HG02571 (cell line): ENCODE measurements at regions not wholly inside any gene's neighbourhood (a gene's known extent, or its start where the extent isn't known, plus 50 kb on each side); places are given as distances from the start of the nearest gene placed in this dataset.
"Not testable (repeated sequence)": the region's sequence is repeated elsewhere in the genome, so short reads cannot be mapped to it uniquely, and the experiment has no call there.

ENCODE experiments used
- ATAC-seq: cut with Tn5 transposase; IDR thresholded peaks from one replicate; pipeline ENCODE4 v1.9.1; 2021; ENCODE audit warnings: mild to moderate bottlenecking, moderate library complexity; ENCODE audit not compliant: unreplicated experiment

DNA sequence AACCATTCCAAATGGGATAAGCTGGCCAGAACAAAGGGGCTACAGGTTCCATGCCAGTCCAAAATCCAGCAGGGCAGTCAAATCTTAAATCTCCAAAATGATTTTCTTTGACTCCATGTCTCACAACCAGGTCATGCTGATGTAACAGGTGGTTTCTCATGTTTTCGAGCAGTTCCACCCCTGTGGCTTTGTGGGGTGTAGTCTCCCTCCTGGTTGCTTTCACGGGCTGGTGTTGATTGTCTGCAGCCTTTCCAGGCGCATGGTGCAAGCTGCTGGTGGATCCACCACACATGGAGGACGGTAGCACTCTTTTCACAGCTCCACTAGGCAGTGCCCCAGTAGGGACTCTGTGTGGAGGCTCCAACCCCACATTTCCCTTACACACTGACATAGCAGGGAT lies 425.5 kb upstream of the FTMT start:
- no peak for ATAC-seq

DNA sequence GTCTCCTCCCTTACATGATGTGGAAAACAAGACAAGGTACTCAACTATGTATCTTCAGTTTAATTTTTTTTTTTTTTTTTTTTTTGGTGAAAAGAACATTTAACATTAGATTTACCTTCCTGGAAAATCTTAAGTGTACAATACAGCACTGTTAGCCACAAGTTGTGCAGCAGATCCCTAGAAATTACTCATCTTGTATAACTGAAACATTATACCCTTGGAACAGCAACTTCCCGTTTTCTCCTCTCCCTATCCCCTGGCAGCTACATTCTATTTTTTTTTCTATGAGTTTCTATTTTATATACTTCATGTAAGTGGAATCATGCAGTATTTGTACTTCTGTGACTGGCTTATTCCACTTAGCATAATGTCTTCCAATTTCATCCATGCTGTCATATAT lies 421.9 kb upstream of the FTMT start:
- ATAC-seq, result no peak

DNA sequence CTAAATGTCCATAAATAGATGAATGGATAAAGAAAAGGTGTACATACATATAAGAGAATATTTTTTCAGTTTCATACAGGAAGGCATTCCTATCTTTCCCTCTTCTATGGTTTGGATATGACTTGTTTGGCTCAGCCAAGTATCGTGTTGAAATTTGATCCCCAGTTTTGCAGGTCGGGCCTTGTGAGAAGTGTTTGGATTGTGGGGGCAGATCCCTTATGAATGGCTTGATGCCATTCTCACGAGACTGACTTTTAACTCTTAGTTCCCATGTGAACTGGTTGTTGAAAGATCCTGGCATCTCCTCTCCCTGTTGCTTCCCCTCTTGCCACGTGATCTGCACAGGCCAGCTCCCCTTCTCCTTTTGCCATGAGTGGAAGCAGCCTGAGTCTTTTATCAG lies 421.1 kb upstream of the FTMT start:
- no peak for ATAC-seq

DNA sequence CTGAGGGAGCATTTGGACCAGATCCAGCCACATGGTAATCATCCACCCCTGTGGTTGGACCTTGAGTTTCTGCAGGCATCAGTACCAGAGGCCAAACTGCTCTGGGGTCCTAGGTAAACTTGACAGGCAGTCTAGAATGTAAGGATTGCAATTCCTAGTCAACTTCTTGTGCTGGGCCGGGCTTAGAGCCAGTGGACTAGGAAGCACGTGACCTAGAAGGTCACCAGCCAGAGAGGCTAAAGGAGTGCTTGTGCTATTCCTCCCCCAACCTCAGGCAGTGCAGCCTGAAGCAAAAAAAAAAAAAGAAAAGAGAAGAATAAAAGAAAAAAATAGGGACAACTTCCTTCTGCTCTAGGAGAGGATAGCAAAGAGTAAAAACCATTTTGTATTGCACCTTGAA lies 406.2 kb upstream of the FTMT start:
- no peak for ATAC-seq

DNA sequence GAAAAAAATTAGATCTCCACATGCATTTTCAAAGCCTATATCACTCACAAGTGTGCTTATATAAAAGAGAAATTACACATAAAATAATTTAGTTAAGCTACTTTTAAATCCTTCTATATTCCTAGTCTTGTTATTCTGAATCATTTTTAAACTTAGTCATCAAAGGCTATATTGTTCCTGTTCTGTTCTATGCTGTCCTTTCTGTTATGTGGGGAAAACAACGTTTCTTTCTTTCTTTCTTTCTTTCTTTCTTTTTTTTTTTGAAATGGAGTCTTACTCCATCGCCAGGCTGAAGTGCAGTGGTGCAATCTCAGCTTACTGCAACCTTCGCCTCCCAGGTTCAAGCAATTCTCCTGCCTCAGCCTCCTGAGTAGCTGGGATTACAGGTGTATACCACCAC lies 389.2 kb upstream of the FTMT start:
- no peak for ATAC-seq

DNA sequence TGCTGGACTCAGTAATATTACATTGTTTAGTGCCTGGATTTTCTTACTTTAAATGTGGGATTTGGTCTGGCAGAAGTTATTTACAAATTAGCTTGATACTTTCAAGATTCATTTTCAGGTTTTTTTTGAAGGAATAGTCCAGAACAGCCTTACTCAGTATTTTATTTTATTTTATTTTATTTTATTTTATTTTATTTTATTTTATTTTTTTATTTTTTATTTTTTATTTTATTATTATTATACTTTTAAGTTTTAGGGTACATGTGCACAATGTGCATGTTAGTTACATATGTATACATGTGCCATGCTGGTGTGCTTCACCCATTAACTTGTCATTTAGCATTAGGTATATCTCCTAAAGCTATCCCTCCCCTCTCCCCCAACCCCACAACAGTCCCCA lies 380.5 kb upstream of the FTMT start:
- ATAC-seq, result not testable (repeated sequence)

DNA sequence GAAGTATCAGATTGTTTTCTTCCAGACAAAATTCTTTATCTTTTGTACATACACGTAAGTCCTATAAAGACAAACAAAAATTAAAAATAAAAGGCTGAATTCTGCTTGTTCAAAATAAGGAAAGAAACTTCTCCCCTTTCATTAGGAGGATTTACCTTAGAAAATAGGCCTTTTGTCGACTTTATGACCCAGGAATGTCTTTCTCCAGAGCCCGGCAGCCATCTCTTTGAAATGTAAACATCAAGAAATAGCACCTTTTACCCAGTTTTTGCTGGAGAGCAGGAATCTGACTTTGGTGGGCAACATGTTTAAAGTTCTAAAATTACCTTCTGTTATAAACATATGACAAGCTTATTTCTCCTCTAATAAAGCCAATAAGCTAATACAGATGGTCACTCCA lies 373.0 kb upstream of the FTMT start:
- no peak for ATAC-seq

DNA sequence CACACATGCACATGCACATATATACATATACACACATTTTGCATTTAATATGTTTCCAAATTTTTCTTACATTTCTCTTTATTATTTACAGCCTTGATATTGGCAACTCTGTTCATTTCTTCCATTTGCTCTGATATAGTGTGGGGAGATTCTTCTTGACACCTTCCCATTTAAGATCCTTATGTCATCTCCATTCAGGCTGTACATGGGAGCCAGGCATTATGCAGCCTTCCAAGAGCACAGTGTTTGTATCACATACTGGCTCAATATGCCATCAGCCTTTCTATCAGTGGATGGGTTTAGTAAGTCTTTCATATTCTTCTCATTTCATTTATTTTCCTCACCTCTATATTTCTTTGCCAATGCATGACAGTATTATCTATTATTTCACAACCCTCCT lies 372.3 kb upstream of the FTMT start:
- ATAC-seq, result no peak

DNA sequence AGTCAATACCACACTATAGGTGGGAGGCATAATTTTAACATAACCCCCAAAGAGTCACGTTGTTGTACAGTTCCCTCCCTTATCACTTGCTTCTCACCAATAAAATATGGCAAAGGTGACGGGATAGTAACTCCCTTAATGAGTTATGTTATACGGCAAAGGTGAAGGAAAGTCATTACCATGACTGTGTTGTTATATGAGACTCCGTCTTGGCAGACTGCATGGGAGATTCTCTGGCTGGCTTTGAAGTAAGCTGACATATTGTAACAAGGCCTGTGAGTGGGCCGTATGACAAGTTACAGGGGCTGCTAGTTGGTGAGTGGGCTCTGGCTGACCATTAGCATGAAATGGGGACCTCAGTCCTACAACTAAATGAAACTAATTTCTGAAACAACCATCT lies 366.4 kb upstream of the FTMT start:
- ATAC-seq, result no peak

DNA sequence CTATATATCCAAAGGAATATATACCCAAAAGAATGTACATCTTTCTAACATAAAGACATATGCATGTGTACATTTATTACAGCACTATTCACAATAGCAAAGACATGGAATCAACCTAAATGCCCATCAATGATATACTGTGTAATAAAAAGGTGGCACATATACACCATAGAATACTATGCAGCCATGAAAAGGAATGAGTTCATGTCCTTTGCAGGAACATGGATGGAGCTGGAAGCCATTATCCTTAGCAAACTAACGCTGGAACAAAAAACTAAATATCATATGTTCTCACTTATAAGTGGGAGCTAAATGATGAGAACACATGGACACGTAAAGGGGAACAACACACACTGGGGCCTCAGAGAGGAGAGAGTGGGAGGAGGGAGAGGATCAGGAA lies 365.7 kb upstream of the FTMT start:
- ATAC-seq, result not testable (repeated sequence)

DNA sequence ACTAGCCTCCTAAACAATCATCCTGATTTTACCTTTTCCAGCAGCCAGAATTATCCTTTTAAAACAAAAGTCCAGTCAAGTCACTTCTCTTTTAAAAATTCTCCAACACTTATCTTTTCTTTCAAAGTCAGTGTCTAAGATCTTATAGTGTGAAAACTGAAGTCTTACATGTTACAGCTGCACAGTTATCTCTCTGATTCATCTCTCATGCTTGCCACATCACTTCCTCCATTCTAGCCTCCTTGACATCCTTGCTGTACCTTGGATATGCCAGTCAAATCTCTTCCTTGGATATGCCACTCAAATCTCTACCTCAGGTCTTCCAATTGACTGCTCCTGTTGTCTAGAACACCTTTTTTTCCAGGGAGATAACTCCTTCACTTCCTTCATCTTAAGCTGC lies 361.7 kb upstream of the FTMT start:
- ATAC-seq, result no peak

DNA sequence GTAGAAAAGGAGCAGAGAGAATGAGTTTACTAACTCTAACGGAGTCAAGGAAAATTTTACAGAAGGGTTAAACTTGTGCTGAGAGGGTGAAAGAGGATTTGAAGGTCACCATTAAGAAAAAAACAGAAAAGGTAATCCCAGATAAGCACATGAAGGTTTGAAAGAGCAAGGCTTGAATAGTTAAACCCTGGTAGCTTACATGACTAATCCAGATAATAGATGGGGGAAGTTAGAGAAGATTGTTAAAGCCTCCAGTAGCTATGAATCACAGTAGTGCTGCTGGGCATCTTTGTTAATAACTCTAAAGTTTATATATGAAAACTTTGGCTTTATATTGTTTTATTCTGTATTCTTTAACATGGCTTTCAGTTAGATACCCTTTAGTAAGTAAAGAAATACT lies 354.5 kb upstream of the FTMT start:
- ATAC-seq, result no peak

DNA sequence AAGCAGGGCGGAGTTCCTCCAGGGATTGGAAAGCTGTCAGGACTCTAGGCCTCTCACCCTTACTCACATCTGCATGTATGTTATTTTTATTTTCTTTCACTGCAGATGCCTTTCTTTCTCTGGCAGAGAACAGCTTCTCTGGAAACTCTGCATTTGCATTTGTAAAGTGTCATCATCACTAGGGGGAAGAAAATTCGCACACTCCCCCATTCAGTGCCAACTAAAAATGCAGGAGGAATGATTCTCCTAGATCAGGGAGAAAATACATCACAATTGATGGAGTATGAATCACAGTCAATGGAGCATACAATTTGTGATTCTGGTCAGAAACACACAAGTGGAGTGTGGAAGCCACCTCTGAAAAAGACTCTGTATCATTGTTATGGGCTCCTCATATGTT lies 351.4 kb upstream of the FTMT start:
- no peak for ATAC-seq

DNA sequence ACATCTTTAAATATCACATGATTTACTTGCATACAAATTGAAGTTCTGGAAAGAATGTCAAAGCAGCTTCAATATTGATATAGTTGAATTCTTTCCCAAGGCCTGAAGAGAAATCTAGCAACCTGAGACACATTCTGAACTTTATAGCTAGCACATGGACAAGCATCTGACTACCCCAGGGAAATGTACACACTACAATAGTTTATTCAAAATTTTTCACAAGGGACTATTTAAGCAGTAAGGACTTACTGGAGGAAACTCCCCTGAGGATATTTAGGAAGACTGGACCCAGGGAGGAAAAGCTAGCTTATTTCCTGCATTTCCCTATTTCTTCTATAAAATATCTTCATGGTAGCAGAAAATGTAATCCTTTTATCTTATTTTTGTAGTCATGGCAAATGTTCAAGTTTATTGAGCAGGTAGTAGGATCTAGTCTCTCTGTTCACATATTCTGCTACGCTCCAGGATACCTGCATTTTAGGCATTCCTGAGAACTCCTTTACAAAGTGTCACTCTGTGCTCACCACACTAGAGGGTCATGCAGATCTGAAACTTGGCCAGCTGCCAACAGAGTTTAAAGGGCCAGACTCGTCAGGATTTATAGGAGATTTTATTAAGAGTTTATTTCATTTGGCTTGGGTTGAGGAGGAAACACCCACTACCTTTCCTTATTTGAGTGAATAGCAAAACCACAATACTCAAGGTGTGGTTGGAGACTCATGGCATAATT lies 348.4 kb upstream of the FTMT start:
- no peak for ATAC-seq

DNA sequence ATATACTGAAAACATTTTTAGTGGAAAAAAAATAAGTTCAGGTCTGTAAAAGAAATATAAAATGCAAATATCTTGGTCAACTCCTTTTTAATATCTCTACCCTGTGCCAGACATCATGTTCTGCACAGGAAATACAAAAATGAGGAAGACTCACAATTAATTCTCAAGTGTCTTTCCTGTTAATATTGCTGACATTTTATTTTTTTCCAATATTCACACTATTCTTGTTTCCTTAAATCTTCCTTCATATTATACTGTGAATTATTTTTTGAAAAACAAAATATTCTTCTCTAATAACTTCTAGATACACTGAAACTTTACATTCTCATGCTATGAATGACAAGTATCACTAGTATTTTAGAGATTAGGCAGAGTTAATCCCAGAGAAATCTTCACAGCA lies 334.7 kb upstream of the FTMT start:
- ATAC-seq, result no peak

DNA sequence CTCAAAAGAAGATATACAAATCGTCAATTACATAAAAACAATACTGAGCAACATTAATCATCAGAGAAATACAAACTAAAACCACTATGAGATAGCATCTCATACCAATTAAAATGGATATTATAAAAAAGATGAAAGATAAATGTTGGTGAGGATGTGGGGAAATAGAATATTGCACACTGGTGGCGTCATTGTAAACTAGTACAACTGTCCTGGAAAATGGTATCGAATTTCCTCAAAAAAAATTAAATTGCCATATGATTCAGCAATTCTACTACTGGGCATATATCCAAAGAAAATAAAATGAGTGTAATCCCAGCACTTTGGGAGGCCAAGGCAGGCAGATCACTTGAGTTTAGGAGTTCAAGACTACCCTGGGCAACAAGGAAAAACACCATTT lies 326.0 kb upstream of the FTMT start:
- ATAC-seq, result no peak

DNA sequence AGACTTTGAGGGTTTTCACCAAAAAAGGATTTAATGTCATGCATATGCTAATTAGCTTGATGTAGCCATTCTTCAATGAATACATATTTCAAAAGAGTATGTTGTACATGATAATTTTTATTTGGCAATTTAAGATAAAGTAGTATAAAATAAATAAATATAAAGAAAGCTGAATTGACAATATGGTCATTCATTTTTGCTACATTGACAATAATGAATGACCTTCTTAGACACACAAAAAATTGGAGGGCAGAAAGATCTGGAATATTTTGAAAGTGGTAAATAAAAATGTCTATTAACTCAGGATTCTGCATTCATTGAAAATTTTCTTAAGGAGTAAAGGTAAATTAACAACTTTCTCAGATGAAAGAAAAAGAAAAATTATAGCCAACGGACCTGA lies 324.8 kb upstream of the FTMT start:
- ATAC-seq, result no peak

DNA sequence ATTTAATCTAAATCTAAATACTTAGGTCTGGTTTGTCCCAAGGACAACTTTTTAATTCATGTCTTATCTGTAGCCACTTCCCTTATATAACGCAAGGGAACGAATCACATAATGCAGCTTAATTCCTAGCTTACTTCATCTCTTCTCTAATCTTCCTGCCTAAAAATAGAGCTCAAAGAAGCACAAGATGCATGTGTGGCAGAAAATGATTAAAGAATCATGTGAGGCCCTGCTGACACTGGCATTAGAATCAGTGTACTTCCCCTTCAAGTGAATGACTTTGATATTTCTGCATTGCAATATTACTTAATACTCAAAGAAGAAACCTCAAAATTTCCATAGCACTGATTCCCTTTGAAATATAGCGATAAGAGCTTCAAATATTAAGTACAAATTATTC lies 317.9 kb upstream of the FTMT start:
- no peak for ATAC-seq

DNA sequence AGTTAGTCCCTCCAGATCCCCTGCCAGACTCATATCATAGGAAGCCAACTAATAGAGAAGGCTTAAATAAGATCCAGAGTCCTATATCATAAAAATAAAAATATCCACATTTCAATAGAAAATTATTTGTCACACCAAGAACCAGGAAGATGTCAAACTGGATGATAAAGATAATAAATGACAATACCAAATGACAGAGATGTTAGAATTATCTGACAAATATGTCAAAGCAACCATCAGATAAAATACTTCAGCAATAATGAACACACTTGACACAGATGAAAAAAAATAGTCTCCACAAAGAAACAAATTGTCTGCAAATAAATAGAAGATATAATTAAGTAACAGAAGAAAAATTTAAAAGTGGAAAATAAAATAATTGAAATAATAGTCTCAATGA lies 300.7 kb upstream of the FTMT start:
- no peak for ATAC-seq

DNA sequence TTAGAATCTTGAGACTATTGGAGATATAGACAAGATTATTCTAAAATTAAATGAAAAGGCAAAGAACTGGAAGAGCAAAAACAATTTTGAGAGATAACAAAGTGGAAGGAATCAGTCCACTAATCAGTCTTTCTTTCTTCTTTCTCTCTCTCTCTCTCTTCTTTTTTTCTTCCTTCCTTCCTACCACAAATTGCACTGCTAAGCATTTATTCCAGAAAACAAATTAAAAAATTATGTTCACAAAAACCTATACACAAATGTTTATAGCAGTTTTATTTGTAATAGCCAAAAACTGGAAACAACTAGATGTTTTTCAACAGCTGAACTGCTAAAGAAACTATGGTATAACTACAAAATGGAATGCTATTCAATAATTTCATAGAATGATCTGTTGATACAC lies 291.9 kb upstream of the FTMT start:
- ATAC-seq, result no peak

DNA sequence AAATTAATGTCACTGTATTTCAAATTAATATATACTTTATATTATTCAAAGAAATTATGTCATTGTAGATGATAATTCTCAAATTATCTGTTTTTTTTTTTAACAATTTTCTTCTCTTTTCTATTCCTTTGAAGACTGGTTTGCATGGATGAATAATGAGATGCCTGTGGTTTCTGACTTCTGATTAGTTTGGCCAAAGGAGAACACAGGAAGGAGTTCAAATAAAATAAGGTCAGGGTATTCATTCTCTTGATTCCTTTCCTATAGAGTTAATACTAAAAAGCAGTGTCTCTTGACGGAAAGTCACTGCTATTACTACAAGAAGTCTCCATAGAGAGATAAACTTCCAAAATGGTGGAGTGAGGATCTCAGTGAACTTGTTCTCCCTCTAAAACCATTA lies 279.6 kb upstream of the FTMT start:
- ATAC-seq, result no peak

DNA sequence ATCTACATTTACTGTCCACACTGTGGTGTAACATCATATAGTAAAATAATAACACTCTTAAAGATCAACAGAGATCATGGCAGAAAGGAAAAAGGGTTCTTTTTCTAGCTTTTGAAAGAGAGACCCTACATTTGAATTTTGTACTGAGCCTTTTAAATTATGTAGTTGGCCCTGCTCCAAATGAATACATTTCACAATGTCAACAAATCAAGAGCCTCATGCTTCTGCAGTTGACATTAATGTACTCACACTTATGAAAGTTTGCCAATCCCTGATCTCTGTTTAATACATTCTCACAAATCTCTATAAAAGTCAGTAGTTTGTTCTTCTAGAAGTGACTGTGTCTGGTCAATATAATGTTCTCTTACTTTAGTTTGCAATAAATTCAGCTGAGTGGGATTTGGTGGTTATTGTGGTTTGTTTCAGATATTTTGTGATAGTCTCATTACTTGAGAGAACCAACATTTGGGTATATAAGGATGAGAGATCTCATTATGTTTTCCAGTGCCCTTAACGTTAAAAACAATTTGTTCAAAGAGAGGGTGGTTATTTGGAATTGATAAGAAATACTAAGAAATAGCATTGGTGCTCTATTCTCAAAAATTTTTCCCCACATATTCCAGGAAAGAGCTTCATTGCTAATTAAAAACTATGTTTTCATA lies 277.8 kb upstream of the FTMT start:
- no peak for ATAC-seq

DNA sequence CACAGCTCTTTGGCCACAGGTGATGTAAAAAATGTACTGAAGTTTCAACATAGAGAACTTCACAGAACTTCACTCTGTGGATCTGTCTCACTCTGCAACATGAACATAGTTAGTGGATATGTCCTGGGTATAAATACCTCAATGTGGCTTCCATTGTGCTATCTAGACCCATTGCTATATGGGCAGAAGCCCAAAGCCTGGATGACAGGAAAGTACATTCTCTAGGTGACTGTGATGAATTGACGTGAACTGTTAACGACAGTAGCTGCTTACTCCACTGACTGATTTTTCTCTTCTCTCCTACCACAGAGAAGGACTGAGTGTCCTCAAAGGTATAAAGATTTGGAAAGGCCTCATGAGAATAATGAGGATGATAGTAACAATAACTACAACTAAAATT lies 270.1 kb upstream of the FTMT start:
- no peak for ATAC-seq
